A549 (cell line): ENCODE measurements at regions not wholly inside any gene's neighbourhood (a gene's known extent, or its start where the extent isn't known, plus 50 kb on each side); places are given as distances from the start of the nearest gene placed in this dataset.

Experiments used
- EP300 ChIP-seq, 2 experiments: fragments of >200 bp; sonication (Bioruptor Twin); formaldehyde crosslinking; IDR thresholded peaks; 2 replicates in 1 of 2; 3 replicates in 1 of 2; pipeline ENCODE4 v1.6.1; 2016 to 2017
- JUN ChIP-seq, 2 experiments: fragments of >200 bp; sonication (Bioruptor Twin); formaldehyde crosslinking; IDR thresholded peaks; 2 replicates in 1 of 2; 3 replicates in 1 of 2; pipeline ENCODE4 v1.6.1; 2016 to 2017
- NR3C1 ChIP-seq: fragments of >200 bp; sonication (Bioruptor Twin); formaldehyde crosslinking; IDR thresholded peaks from 3 replicates; pipeline ENCODE4 v1.6.1; 2017
- POLR2A ChIP-seq: IDR thresholded peaks from 2 replicates; pipeline ENCODE4 v1.6.1; 2012; ENCODE audit warnings: mild to moderate bottlenecking, low read length
- RAD21 ChIP-seq, 2 experiments: fragments of >200 bp in 1 of 2; sonication (Bioruptor Twin) in 1 of 2; formaldehyde crosslinking in 1 of 2; IDR thresholded peaks in 1 of 2; conservative IDR thresholded peaks in 1 of 2; 2 replicates in 1 of 2; 3 replicates in 1 of 2; pipeline ENCODE4 v1.6.1; 2012 to 2018; ENCODE audit warnings: inconsistent platforms in 1 of 2
- SMC3 ChIP-seq: fragments of >200 bp; sonication (Bioruptor Twin); formaldehyde crosslinking; IDR thresholded peaks from 3 replicates; pipeline ENCODE4 v1.6.1; 2018; ENCODE audit warnings: inconsistent platforms
- TF ChIP-seq, protein P1 (sequence below): fragments of >200 bp; sonication (Bioruptor Twin); formaldehyde crosslinking; IDR thresholded peaks from 3 replicates; pipeline ENCODE4 v1.5.1; 2016
- TF ChIP-seq, protein P2 (sequence below): fragments of 200-600 bp; sonication (generic); IDR thresholded peaks from 2 replicates; pipeline ENCODE4 v1.6.1; 2016; ENCODE audit warnings: antibody characterized with exemption, mild to moderate bottlenecking, moderate library complexity
- TF ChIP-seq, protein P3 (sequence below): IDR thresholded peaks from 2 replicates; pipeline ENCODE4 v1.6.1; 2012

DNA sequence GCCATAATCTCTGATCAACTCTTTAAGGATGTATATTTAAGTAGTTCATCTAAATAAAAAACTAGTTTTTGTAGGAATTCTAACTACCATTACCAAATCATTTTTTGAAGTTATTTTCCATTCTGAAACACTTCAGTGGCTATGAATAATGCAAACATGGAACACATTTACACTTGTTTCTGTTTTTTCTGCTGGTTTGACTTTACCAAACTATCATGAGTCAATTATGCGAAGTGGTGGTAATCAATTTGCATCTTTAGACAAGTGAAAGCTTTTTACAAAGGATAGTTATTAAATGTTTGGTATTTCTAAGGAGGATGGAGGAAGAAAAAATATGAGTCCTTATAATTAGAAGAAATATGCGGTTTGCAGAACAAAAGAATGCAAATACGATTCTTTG is 202.0 kb upstream of the MMADHC start:
- TF ChIP-seq, protein P1, sequence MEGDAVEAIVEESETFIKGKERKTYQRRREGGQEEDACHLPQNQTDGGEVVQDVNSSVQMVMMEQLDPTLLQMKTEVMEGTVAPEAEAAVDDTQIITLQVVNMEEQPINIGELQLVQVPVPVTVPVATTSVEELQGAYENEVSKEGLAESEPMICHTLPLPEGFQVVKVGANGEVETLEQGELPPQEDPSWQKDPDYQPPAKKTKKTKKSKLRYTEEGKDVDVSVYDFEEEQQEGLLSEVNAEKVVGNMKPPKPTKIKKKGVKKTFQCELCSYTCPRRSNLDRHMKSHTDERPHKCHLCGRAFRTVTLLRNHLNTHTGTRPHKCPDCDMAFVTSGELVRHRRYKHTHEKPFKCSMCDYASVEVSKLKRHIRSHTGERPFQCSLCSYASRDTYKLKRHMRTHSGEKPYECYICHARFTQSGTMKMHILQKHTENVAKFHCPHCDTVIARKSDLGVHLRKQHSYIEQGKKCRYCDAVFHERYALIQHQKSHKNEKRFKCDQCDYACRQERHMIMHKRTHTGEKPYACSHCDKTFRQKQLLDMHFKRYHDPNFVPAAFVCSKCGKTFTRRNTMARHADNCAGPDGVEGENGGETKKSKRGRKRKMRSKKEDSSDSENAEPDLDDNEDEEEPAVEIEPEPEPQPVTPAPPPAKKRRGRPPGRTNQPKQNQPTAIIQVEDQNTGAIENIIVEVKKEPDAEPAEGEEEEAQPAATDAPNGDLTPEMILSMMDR: no peak
- TF ChIP-seq JUN (IDR thresholded peaks at IDR 0.05) (no peak), POLR2A (no peak), EP300 (IDR thresholded peaks at IDR 0.05) (no peak), NR3C1 (no peak), SMC3 (no peak), RAD21 (conservative IDR thresholded peaks at IDR 0.05 in 1 of 2, IDR thresholded peaks at IDR 0.05 in 1 of 2) (no peak)
- TF ChIP-seq, protein P2, sequence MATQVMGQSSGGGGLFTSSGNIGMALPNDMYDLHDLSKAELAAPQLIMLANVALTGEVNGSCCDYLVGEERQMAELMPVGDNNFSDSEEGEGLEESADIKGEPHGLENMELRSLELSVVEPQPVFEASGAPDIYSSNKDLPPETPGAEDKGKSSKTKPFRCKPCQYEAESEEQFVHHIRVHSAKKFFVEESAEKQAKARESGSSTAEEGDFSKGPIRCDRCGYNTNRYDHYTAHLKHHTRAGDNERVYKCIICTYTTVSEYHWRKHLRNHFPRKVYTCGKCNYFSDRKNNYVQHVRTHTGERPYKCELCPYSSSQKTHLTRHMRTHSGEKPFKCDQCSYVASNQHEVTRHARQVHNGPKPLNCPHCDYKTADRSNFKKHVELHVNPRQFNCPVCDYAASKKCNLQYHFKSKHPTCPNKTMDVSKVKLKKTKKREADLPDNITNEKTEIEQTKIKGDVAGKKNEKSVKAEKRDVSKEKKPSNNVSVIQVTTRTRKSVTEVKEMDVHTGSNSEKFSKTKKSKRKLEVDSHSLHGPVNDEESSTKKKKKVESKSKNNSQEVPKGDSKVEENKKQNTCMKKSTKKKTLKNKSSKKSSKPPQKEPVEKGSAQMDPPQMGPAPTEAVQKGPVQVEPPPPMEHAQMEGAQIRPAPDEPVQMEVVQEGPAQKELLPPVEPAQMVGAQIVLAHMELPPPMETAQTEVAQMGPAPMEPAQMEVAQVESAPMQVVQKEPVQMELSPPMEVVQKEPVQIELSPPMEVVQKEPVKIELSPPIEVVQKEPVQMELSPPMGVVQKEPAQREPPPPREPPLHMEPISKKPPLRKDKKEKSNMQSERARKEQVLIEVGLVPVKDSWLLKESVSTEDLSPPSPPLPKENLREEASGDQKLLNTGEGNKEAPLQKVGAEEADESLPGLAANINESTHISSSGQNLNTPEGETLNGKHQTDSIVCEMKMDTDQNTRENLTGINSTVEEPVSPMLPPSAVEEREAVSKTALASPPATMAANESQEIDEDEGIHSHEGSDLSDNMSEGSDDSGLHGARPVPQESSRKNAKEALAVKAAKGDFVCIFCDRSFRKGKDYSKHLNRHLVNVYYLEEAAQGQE: no peak
- TF ChIP-seq, protein P3, sequence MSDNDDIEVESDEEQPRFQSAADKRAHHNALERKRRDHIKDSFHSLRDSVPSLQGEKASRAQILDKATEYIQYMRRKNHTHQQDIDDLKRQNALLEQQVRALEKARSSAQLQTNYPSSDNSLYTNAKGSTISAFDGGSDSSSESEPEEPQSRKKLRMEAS: no peak
